GM19035 (cell line): ENCODE measurements at regions not wholly inside any gene's neighbourhood (a gene's known extent, or its start where the extent isn't known, plus 50 kb on each side); places are given as distances from the start of the nearest gene placed in this dataset.

Source experiments
- ATAC-seq: cut with Tn5 transposase; IDR thresholded peaks from one replicate; pipeline ENCODE4 v1.9.1; 2021; ENCODE audit not compliant: unreplicated experiment

DNA sequence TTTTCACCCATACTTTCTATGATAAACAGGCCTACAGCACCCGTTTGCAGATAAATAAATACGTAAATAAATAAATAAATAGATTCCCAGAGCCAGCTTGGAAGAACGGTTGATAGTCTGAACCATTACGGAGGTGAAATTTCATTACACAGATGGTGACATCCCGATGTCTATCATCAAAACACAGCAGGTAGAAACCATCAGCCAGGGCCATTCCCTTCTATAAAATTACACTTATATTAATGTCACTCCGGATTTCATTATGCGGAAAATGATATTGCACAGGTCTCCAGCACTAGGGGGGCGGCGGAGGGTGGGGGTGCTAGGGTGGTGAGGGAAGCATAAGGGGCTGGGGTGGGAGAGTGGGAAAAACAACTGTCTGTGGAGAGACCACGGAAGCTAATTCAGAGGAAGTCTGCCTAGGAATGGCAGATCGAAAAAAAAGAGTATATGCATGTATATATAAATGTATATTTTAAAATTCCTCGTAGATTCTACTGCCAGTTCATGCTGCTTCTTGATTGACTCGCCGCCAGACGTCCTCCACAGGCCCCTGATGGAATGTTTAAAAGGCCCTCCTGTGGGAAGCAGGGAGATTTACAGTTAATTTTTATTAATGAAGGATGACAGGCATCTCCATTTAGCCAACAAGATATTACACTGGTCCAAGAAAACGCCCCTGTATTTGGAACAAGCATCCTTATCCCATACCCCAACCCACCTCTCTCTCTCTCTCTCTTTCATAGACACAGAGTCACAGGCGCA is 1906.0 kb upstream of the PIK3C3 start:
- ATAC-seq, result no peak

DNA sequence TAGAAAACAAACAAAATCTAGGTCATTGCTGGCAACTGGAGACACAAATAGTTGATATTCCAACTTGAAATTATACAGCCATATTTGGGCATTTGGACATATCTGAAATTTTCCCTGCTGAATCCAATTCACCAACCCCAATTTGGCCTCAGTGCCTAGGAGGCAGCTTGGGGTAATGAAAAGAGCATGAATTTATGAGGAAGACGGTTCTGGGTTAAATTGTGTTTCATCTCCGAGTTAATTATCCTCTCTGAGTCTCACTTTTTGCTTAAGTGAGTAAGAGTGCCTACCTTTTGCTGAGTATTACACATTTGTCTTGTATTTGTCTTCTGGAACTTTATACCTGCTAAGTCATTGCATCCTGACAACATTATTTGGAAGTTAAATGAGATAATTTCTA is 1906.8 kb upstream of the PIK3C3 start:
- no peak for ATAC-seq

DNA sequence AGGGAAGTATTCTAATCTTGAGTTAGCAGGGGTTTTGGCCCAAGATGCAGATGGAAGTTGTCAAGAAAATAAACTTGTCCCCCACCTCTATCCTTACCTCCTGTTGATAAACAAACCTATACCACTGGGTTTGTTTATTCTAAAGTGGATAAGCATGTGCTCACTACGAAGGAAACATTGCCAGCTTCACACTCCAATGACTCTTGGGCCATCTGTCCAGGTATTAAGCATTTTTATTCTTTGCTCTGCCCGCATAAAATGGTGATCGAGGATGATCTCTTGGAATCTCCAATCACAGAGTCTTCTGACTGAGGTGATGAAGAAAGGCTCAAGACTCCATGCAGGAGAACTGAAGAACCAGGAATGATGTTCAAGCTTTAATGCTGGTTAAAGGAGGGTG is 1908.4 kb upstream of the PIK3C3 start:
- no peak for ATAC-seq

GRCh38 chr18:40041951-40042350 is 1913.1 kb upstream of the PIK3C3 start:
- ATAC-seq, result no peak

- no peak for ATAC-seq
These were observed 1914.5 kb upstream of the PIK3C3 start for GRCh38 chr18:40040574-40040973.

GRCh38 chr18:40037356-40037755 is 1917.7 kb upstream of the PIK3C3 start:
- ATAC-seq, result no peak

DNA sequence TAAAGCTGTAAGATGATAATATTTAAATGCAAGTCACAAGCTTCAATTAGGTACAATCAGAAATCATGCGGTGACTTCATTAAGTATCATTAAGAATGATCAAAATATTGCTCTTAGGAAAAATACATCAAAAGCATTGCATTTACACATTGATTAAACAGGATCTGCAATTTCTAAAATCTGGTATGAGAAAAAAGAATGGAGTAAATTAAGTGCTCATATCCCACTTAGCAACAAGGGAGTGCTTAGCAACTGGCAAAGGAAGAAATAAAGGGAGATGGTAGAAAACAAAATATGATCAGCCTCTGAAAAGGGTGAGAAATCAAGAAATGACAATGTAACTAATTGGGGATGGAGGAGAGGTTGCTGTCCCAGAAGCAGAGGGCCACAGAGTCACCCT is 1918.2 kb upstream of the PIK3C3 start:
- no peak for ATAC-seq

- ATAC-seq, result no peak
These were observed 1919.1 kb upstream of the PIK3C3 start for GRCh38 chr18:40035966-40036365.

DNA sequence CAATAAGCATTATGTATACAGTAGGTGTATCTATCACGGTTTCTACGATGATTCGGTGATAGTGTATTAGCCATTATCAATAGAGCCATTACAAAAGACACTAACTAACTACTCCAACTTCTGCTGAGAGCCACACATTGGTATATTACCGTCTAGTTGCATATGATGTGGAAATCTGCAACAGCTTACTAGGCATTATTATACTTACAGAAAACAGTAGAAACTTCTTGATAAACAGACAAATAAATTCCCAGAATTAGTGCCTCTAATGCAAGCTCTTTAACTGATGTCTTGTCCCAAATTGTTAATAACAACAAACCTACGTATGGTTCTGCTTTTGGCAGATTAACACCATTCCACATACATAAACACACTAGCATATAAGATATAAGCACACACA is 1923.0 kb upstream of the PIK3C3 start:
- ATAC-seq, result no peak

- ATAC-seq, result no peak
These were observed 1923.6 kb upstream of the PIK3C3 start for GRCh38 chr18:40031435-40031834.

GRCh38 chr18:40019797-40020392 is 1935.1 kb upstream of the PIK3C3 start:
- ATAC-seq, result no peak

- no peak for ATAC-seq
These were observed 1936.8 kb upstream of the PIK3C3 start for GRCh38 chr18:40018266-40018665.

GRCh38 chr18:40017021-40017420 is 1938.0 kb upstream of the PIK3C3 start:
- no peak for ATAC-seq

- ATAC-seq, result no peak
These were observed 1938.6 kb upstream of the PIK3C3 start for GRCh38 chr18:40016405-40016804.

- no peak for ATAC-seq
These were observed 1941.9 kb upstream of the PIK3C3 start for GRCh38 chr18:40013001-40013609.

DNA sequence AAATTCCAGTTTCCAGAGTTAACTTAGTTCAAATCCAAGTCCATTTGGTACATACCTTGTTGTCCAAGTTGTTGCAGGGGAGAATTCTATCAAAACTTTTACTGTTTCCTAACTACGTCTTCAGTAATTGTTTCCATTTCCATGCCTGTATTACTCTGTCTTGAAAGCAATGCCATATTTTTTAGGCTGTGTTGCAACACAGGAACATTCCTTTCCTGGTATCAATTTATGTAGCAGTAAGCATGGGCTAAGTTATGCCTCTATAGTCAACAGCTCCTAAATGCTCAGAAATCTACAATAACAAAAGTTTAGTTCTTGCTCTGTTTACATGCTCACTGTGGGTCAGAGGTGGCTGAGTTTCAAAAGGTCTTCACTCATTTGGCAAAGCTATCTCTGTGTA is 1943.8 kb upstream of the PIK3C3 start:
- ATAC-seq, result no peak

- ATAC-seq, result no peak
These were observed 1948.4 kb upstream of the PIK3C3 start for GRCh38 chr18:40006634-40007033.

DNA sequence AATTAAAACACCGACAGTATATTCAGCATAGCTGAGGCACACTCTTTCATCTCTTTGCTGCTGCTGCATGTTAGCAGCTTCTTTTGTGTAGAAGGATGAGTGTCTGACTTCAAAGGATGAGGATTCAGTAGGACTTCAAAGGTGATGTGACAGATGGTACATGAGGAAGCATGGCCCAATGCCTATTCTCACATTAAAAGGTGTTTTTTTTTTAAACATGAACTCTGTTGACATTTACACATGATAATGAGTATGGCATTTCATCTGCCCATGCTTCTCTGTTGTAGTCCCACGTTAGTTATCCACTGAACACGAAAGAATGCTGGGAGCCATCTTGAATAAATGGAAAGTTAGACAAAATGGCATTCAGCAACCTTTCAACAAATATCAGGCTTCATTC is 1950.8 kb upstream of the PIK3C3 start:
- ATAC-seq, result no peak

GRCh38 chr18:39998317-39998716 is 1956.7 kb upstream of the PIK3C3 start:
- ATAC-seq, result no peak

- no peak for ATAC-seq
These were observed 1960.5 kb upstream of the PIK3C3 start for GRCh38 chr18:39994498-39994897.

DNA sequence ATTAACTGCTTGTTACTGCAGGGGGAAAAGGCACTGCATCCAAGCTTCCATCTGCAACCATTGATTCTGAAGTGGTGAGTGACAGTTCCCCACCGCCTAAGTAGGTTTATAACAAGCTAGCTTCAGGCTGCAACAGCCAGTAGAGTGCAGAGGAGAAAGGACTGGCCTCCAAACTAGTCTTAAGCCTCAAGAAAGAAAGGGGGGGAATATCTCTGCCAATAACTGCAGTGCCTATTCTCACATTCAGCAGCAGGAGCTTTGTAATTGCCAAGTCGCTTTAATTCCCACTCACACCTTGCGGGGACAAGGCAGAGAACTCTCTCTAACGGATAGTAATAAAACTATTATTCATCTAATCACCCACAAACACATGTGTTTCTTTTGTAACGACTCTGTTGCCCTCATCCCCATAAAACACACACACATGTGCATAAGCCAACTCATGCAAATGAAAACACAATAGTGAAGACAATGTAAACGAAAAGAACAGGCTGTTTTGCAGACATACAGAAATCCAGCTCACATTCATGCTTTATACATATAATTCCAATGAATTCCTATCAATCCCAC is 1963.3 kb upstream of the PIK3C3 start:
- ATAC-seq, result no peak

DNA sequence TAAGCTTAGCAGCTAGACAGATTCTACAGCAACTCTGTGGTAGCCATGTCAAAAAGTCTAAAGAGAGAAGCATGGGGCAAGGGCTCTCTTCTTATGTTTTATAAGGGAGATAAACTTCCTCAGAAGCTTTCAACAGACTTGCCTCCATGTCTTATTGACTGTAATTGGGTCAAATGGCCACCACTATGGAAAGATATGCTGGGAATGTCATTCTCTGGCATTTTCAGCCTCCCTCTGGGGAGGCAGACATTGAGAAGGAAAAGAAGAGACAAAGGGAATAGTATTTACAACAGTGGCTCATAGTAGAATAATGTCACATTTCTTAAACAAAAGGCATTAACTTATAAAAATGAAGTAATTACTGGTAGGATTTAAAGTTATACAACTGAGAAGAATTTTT is 1964.5 kb upstream of the PIK3C3 start:
- ATAC-seq, result no peak
